H1 (cell line): ENCODE measurements at regions not wholly inside any gene's neighbourhood (a gene's known extent, or its start where the extent isn't known, plus 50 kb on each side); places are given as distances from the start of the nearest gene placed in this dataset.

Experiments used
- CTCF ChIA-PET: fragments of 300-600 bp; sonication (Branson Sonifier 250); formaldehyde crosslinking; loops from one replicate; lab custom pipeline; 2021; ENCODE audit not compliant: partially characterized antibody; lab: Charles Lee
- POLR2A ChIA-PET: fragments of 300-600 bp; sonication (Branson Sonifier 250); formaldehyde crosslinking; loops from one replicate; lab custom pipeline; 2021; ENCODE audit warnings: inconsistent platforms; ENCODE audit not compliant: partially characterized antibody; lab: Charles Lee
- DNase-seq, 2 experiments: peaks; one replicate each; pipeline versions ENCODE4 v3.0.0 to v3.0.0-alpha.2; 2010 to 2022; ENCODE audit warnings: low spot score in 2 of 2, low read depth in 1 of 2, mixed read lengths in 1 of 2
- FAIRE-seq: peaks from 2 replicates; lab custom pipeline; 2011; peaks lifted over from hg19 to GRCh38; lab: Jason Lieb, UNC
- H2AFZ ChIP-seq: 2 replicates; pipeline ENCODE4 v1.8.1; 2012; ENCODE audit warnings: low read length, inconsistent platforms
- H2AK5ac ChIP-seq: 2 replicates; pipeline ENCODE4 v1.6.1; 2013; ENCODE audit warnings: low read depth, low read length
- H2BK120ac ChIP-seq: replicated peaks from 2 replicates; pipeline ENCODE3; 2013; ENCODE audit warnings: low read depth, low read length, inconsistent platforms
- H2BK12ac ChIP-seq: 2 replicates; pipeline ENCODE4 v1.6.1; 2013; ENCODE audit warnings: low read depth, low read length
- H2BK15ac ChIP-seq: 2 replicates; pipeline ENCODE4 v1.6.1; 2013; ENCODE audit warnings: low read length
- H2BK20ac ChIP-seq: 2 replicates; pipeline ENCODE4 v1.6.1; 2013; ENCODE audit warnings: low read length
- H2BK5ac ChIP-seq: 2 replicates; pipeline ENCODE4 v1.6.1; 2013; ENCODE audit warnings: low read depth, low read length
- H3K14ac ChIP-seq: 2 replicates; pipeline ENCODE4 v1.6.1; 2013; ENCODE audit warnings: inconsistent platforms; ENCODE audit not compliant: insufficient read length
- H3K18ac ChIP-seq: 2 replicates; pipeline ENCODE4 v1.6.1; 2013; ENCODE audit warnings: low read length; ENCODE audit errors: extremely low read depth
- H3K23ac ChIP-seq: 2 replicates; pipeline ENCODE4 v1.6.1; 2013; ENCODE audit warnings: inconsistent platforms; ENCODE audit not compliant: insufficient read length
- H3K23me2 ChIP-seq: 2 replicates; pipeline ENCODE4 v1.6.1; 2013; ENCODE audit warnings: low read depth, low read length
- H3K27ac ChIP-seq: 2 replicates; pipeline ENCODE4 v1.6.1; 2011; ENCODE audit warnings: low read depth, low read length, inconsistent platforms
- H3K27me3 ChIP-seq, 4 experiments: replicated peaks in 1 of 4; 1 replicate in 1 of 4; 2 replicates in 3 of 4; pipeline versions ENCODE4 v1.6.1 to v1.8.1; 2011 to 2013; ENCODE audit warnings: low read length in 3 of 4, mild to moderate bottlenecking in 3 of 4, inconsistent platforms in 2 of 4, mixed read lengths in 2 of 4, moderate library complexity in 1 of 4; ENCODE audit not compliant: control insufficient read depth in 3 of 4, insufficient read depth in 3 of 4; ENCODE audit errors: extremely low read depth in 1 of 4
- H3K36me3 ChIP-seq, 4 experiments: 2 replicates each; pipeline versions ENCODE4 v1.6.1 to v1.8.1; 2011 to 2013; ENCODE audit warnings: mild to moderate bottlenecking in 4 of 4, low read length in 3 of 4, moderate library complexity in 2 of 4, control low read depth in 1 of 4, inconsistent platforms in 1 of 4; ENCODE audit not compliant: insufficient read depth in 4 of 4, control insufficient read depth in 2 of 4
- H3K4ac ChIP-seq: replicated peaks from 2 replicates; pipeline ENCODE3; 2013; ENCODE audit warnings: low read length, low read depth, mixed read lengths, inconsistent platforms; ENCODE audit not compliant: insufficient read length
- H3K4me1 ChIP-seq, 4 experiments: replicated peaks in 1 of 4; 1 replicate in 1 of 4; 2 replicates in 3 of 4; pipeline versions ENCODE4 v1.6.1 to v1.8.1; 2011 to 2013; ENCODE audit warnings: low read length in 3 of 4, inconsistent platforms in 2 of 4, mixed read lengths in 1 of 4; ENCODE audit not compliant: insufficient read depth in 4 of 4, control insufficient read depth in 3 of 4
- H3K4me2 ChIP-seq, 2 experiments: 2 replicates each; pipeline versions ENCODE4 v1.6.1 to v1.8.1; 2011 to 2013; ENCODE audit warnings: low read depth in 2 of 2, low read length in 2 of 2, control low read depth in 1 of 2, inconsistent platforms in 1 of 2, mild to moderate bottlenecking in 1 of 2; ENCODE audit not compliant: insufficient read depth in 1 of 2
- H3K4me3 ChIP-seq, 4 experiments: fragments of 200-600, 300-600 bp in 1 of 4; sonication (generic), shearing (Covaris generic), sonication (Bioruptor Twin) in 1 of 4; 2 replicates each; pipeline versions ENCODE4 v1.5.1 to v1.8.1; 2011 to 2016; ENCODE audit warnings: low read length in 4 of 4, low read depth in 3 of 4, control low read depth in 2 of 4, inconsistent platforms in 2 of 4, mild to moderate bottlenecking in 2 of 4, mixed read lengths in 1 of 4, moderate library complexity in 1 of 4; ENCODE audit not compliant: insufficient read depth in 2 of 4; ENCODE audit errors: extremely low read depth in 1 of 4
- H3K56ac ChIP-seq: replicated peaks from 2 replicates; pipeline ENCODE3; 2013; ENCODE audit warnings: low read depth, mild to moderate bottlenecking, mixed read lengths, low read length, inconsistent platforms; ENCODE audit not compliant: insufficient read length
- H3K79me1 ChIP-seq: 2 replicates; pipeline ENCODE4 v1.6.1; 2013; ENCODE audit warnings: low read depth, low read length, control low read depth
- H3K79me2 ChIP-seq, 2 experiments: 2 replicates each; pipeline versions ENCODE4 v1.6.1 to v1.8.1; 2012 to 2013; ENCODE audit warnings: low read length in 2 of 2, mild to moderate bottlenecking in 2 of 2, inconsistent platforms in 1 of 2; ENCODE audit not compliant: insufficient read depth in 2 of 2, control insufficient read depth in 1 of 2
- H3K9ac ChIP-seq, 4 experiments: replicated peaks in 1 of 4; 1 replicate in 1 of 4; 2 replicates in 3 of 4; pipeline versions ENCODE4 v1.6.1 to v1.8.1; 2011 to 2013; ENCODE audit warnings: low read depth in 3 of 4, low read length in 3 of 4, control low read depth in 2 of 4, mild to moderate bottlenecking in 2 of 4, moderate library complexity in 2 of 4, inconsistent platforms in 1 of 4; ENCODE audit errors: extremely low read depth in 1 of 4
- H3K9me3 ChIP-seq, 2 experiments: 2 replicates each; pipeline versions ENCODE4 v1.6.1 to v1.8.1; 2012 to 2013; ENCODE audit warnings: mild to moderate bottlenecking in 2 of 2, moderate library complexity in 2 of 2, control low read depth in 1 of 2, inconsistent platforms in 1 of 2, low read depth in 1 of 2, low read length in 1 of 2, mixed read lengths in 1 of 2; ENCODE audit not compliant: insufficient read depth in 2 of 2
- H4K20me1 ChIP-seq, 2 experiments: replicated peaks in 1 of 2; 2 replicates each; pipeline versions ENCODE3 to v1.8.1; 2011 to 2013; ENCODE audit warnings: inconsistent platforms in 2 of 2, low read length in 2 of 2, mild to moderate bottlenecking in 1 of 2; ENCODE audit not compliant: insufficient read depth in 2 of 2, control insufficient read depth in 1 of 2
- H4K5ac ChIP-seq: 2 replicates; pipeline ENCODE4 v1.6.1; 2013; ENCODE audit warnings: low read length, low read depth, mixed read lengths, inconsistent platforms; ENCODE audit not compliant: insufficient read length
- H4K8ac ChIP-seq: 2 replicates; pipeline ENCODE4 v1.8.0; 2013; ENCODE audit warnings: mild to moderate bottlenecking, moderate library complexity, low read length, inconsistent platforms; ENCODE audit not compliant: insufficient read depth; ENCODE audit errors: extremely low read depth
- H4K91ac ChIP-seq: replicated peaks from 2 replicates; pipeline ENCODE3; 2013; ENCODE audit warnings: low read length, mixed read lengths, inconsistent platforms; ENCODE audit not compliant: insufficient read length
- KDM1A ChIP-seq: fragments of 200-600, 300-600 bp; sonication (generic); IDR thresholded peaks from 2 replicates; pipeline ENCODE4 v1.7.1; 2016; ENCODE audit warnings: mild to moderate bottlenecking, low read length, borderline replicate concordance
- KDM5A ChIP-seq: fragments of 200-600 bp; IDR thresholded peaks from 2 replicates; pipeline ENCODE4 v1.7.1; 2012; ENCODE audit warnings: mild to moderate bottlenecking, low read length, inconsistent platforms, mixed read lengths
- RAD21 ChIP-seq, 2 experiments: IDR thresholded peaks in 1 of 2; conservative IDR thresholded peaks in 1 of 2; 2 replicates each; pipeline ENCODE4 v1.6.1; 2011; ENCODE audit warnings: low read depth in 2 of 2, low read length in 2 of 2, improper control_type of control experiment in 1 of 2, inconsistent platforms in 1 of 2, mild to moderate bottlenecking in 1 of 2, moderate library complexity in 1 of 2
- SRF ChIP-seq: IDR thresholded peaks from 2 replicates; pipeline ENCODE4 v1.6.1; 2011; ENCODE audit warnings: mild to moderate bottlenecking, low read depth, low read length, moderate library complexity
- WGBS, 2 experiments: shearing (Covaris generic) in 1 of 2; methylation state at CpG; one replicate each; pipeline versions ENCODE4 v1.1.6 to v1.1.7; 2013 to 2015; ENCODE audit warnings: low lambda C conversion rate in 2 of 2, mixed read lengths in 2 of 2, inconsistent platforms in 1 of 2, low coverage in 1 of 2, missing lambda C conversion rate in 1 of 2; ENCODE audit not compliant: insufficient replicate concordance in 2 of 2, insufficient coverage in 1 of 2, insufficient read length in 1 of 2; ENCODE audit errors: extremely low coverage in 1 of 2, missing lambda C conversion rate in 1 of 2; 5-methylcytosine and 5-hydroxymethylcytosine counted together
- TF ChIP-seq, protein P1 (sequence below): IDR thresholded peaks from 2 replicates; pipeline ENCODE4 v1.6.1; 2011; ENCODE audit warnings: low read length, improper control_type of control experiment

- H3K79me1 ChIP-seq = no peaks in the 10 kb centered on the region
- no peaks in the 10 kb centered on the region for H3K23me2 ChIP-seq
- peaks cover 0 to 6% (median 3%) of the 10 kb centered on the region in 4 experiments; a peak in 5 of 7 replicates for H3K4me1 ChIP-seq
- H3K4ac ChIP-seq = no peak overlapping the region
- DNase-seq = no peak
- H3K4me2 ChIP-seq = no peak overlapping the region
- 0 out of 2 replicates have a peak overlapping the region, but pooled peaks have one; percentile 56 for H2BK20ac ChIP-seq
- H2BK5ac ChIP-seq = no peak overlapping the region
- H2BK15ac ChIP-seq = no peak overlapping the region
- H4K20me1 ChIP-seq = no peaks in the 10 kb centered on the region
- H3K36me3 ChIP-seq = no peaks in the 10 kb centered on the region
- H4K91ac ChIP-seq = no peak overlapping the region
- no peak overlapping the region for H2BK120ac ChIP-seq
- TF ChIP-seq KDM5A (no peak), KDM1A (peak; percentile 53; the same call in 1 of the 2 replicates), RAD21 (IDR thresholded peaks at IDR 0.05 in 1 of 2, conservative IDR thresholded peaks at IDR 0.05 in 1 of 2; ENCODE audit: low read depth in 2 of 2, low read length in 2 of 2) (no peak), SRF (no peak)
- TF ChIP-seq, protein P1, sequence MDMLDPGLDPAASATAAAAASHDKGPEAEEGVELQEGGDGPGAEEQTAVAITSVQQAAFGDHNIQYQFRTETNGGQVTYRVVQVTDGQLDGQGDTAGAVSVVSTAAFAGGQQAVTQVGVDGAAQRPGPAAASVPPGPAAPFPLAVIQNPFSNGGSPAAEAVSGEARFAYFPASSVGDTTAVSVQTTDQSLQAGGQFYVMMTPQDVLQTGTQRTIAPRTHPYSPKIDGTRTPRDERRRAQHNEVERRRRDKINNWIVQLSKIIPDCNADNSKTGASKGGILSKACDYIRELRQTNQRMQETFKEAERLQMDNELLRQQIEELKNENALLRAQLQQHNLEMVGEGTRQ = no peak
- H4K8ac ChIP-seq = no peak overlapping the region
- no peak overlapping the region for H3K4me3 ChIP-seq
- no peak overlapping the region for H3K23ac ChIP-seq
- H4K5ac ChIP-seq = no peak overlapping the region
- H2AFZ ChIP-seq = no peak overlapping the region
- H3K18ac ChIP-seq = no peak overlapping the region
- H3K9me3 ChIP-seq = no peaks in the 10 kb centered on the region
- H3K79me2 ChIP-seq = no peaks in the 10 kb centered on the region
- H3K27me3 ChIP-seq = no peaks in the 10 kb centered on the region; a peak in 1 of 7 replicates
- H3K27ac ChIP-seq = no peak overlapping the region
- H2BK12ac ChIP-seq = no peak overlapping the region
- H2AK5ac ChIP-seq = 0 out of 2 replicates have a peak overlapping the region, but pooled peaks have one; percentile 53
- POLR2A ChIA-PET = no interaction called here
- no peak overlapping the region for H3K14ac ChIP-seq
- FAIRE-seq = no peak
- H3K9ac ChIP-seq = no peak overlapping the region
- H3K56ac ChIP-seq = no peak overlapping the region
- 85% methylated on average over 4 of the region's 4 CpGs; no CpG with 5 or more reads in 1 of the 2 experiments for WGBS, 2 experiments
- CTCF ChIA-PET = interaction anchor here (0.9 to 1.4 kb wide), 2 partner anchors 8 to 21 kb away, joined by 5 read pairs; no protein-coding TSS in a partner anchor
Observed at GRCh38 chr17:5817475-5818395, 233.4 kb upstream of the NLRP1 start.
